ENCODE measurements at regions not wholly inside any gene's neighbourhood (a gene's known extent, or its start where the extent isn't known, plus 50 kb on each side); places are given as distances from the start of the nearest gene placed in this dataset.
"Not testable (repeated sequence)": the region's sequence is repeated elsewhere in the genome, so short reads cannot be mapped to it uniquely, and the experiment has no call there.

DNA sequence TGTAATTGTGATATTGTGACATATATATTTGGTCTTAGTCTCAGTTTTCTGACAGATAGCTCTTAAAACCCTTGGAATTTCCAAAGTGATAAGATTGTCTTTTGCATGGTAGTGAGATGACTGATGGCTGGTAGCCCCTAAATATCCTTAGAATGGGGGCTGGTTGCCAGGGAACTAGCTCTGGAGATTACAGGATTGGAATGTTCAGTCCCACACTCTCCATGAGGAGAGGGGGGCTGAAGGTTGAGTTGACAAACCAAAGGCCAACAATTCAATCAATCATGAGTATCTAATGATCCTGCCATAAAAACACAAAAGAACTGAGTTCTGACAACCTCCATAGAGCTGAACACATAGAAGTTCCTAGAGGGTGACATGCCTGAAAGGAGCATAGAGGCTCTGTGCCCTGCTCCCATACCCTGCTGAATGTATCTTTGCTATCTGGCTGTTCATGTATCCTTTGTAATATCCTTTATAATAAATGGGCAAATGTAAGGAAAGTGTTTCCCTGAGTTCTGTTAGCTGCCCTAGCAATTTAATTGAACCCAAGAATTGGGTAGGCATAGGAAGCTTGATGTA lies 1680.3 kb upstream of the PIK3C3 start:
- H3K4me2 ChIP-seq, result no peak overlapping the region
- no peak overlapping the region for H3K27ac ChIP-seq
- no peaks in the 10 kb centered on the region for H3K36me3 ChIP-seq
- no peak overlapping the region for H3K9ac ChIP-seq
- H3K9me3 ChIP-seq, result no peaks in the 10 kb centered on the region
- H3K27me3 ChIP-seq, result no peaks in the 10 kb centered on the region
- H3K4me3 ChIP-seq, result no peak overlapping the region
- no peaks in the 10 kb centered on the region for H3K4me1 ChIP-seq
- no peak for TF ChIP-seq Cebpa-rat (IDR thresholded peaks at IDR 0.05)
- no peaks in the 10 kb centered on the region for H4K20me1 ChIP-seq

DNA sequence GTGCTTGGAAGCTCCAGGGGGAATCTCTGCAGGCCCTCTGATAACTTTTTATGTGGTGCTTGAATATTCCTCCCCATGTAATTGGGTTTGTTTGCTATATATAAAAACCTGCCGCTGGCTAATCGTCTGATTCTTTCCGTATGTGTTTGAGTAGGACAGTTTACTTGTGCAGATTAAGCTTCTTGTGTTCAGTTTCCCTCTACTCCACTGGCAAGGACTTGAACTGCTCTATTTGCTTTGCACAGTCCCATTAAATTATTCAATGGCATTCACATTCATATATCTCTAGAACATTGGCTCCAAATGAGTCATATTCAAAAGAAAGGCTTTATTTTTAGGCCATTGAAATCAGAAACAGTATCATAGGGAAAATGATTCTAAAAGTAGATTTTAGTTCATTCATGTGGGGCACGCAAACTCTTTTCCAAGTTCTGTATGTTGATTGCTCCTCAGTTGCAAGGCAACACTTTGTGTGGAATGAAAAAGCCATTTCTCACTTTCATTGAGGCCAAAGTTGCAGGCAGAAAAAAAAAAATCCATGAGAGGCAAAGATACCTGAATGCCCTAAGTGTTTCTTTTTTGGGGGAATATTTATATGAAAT lies 1682.3 kb upstream of the PIK3C3 start:
- Histone ChIP-seq H3K36me3 (no peaks in the 10 kb centered on the region), H3K27ac (no peak overlapping the region), H3K4me1 (no peaks in the 10 kb centered on the region), H3K9ac (no peak overlapping the region), H3K27me3 (no peaks in the 10 kb centered on the region), H3K4me3 (no peak overlapping the region), H3K9me3 (no peaks in the 10 kb centered on the region), H4K20me1 (no peaks in the 10 kb centered on the region), H3K4me2 (no peak overlapping the region)
- TF ChIP-seq Cebpa-rat (IDR thresholded peaks at IDR 0.05), result no peak

DNA sequence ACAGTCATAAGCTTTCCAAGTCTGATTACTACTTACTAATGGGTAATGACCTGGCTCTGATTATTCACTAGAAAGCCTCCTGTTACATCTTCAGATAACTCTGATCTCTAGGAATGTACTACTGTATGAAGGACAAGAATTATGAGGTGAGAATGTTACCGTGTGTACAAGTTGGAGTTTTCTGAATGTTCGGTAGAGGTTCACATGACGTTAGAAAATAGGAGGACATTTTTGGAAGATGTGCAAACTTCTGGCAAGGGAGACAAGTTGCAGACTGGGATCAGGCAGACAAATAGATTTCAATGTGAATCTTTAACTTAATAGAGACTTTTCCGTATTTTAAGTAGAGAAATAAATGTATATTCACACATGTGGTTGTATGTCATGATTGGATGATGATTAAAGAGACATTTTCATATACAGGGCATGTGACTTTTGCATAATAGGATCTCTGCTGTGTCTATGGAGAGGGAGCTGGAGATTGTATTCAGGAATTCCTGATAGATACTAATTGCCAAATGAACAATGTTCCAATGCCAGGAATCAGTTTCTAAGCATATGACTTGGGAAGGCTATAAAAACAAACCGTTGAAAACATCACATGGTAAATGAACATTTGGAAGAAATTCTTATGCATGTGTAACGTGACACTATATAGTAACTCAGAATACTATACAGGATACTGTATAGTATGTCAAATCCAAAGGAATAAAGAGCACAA lies 1695.8 kb upstream of the PIK3C3 start:
- H3K4me2 ChIP-seq, result no peak overlapping the region
- no peaks in the 10 kb centered on the region for H3K36me3 ChIP-seq
- no peaks in the 10 kb centered on the region for H3K27me3 ChIP-seq
- no peak for TF ChIP-seq Cebpa-rat (IDR thresholded peaks at IDR 0.05)
- no peaks in the 10 kb centered on the region for H3K9me3 ChIP-seq
- H3K9ac ChIP-seq, result no peak overlapping the region
- no peaks in the 10 kb centered on the region for H4K20me1 ChIP-seq
- H3K4me3 ChIP-seq, result no peak overlapping the region
- no peaks in the 10 kb centered on the region for H3K4me1 ChIP-seq
- H3K27ac ChIP-seq, result no peak overlapping the region

DNA sequence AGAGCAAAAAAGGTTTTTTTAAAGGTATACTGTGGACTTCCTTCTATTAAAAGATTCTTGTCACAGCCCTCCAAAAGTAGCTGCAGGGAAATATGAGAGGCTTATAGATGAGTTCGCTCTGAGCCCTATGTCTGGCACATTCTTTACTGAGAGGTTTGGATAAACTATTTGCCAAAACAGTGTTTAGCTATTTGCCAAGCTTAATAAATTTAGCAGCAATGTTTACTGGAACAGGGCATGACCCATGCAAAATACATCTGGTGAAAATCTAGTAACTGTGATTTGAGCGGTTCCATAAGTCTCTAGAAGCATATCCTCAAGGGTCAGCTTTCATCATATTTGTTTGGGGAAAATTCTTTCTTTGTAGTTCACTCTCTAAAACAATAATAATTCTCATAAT lies 1696.7 kb upstream of the PIK3C3 start:
- no peaks in the 10 kb centered on the region for H4K20me1 ChIP-seq
- no peak for TF ChIP-seq Cebpa-rat (IDR thresholded peaks at IDR 0.05)
- H3K27ac ChIP-seq, result no peak overlapping the region
- H3K4me2 ChIP-seq, result no peak overlapping the region
- no peak overlapping the region for H3K9ac ChIP-seq
- no peak overlapping the region for H3K4me3 ChIP-seq
- H3K27me3 ChIP-seq, result no peaks in the 10 kb centered on the region
- no peaks in the 10 kb centered on the region for H3K36me3 ChIP-seq
- no peaks in the 10 kb centered on the region for H3K4me1 ChIP-seq
- no peaks in the 10 kb centered on the region for H3K9me3 ChIP-seq

DNA sequence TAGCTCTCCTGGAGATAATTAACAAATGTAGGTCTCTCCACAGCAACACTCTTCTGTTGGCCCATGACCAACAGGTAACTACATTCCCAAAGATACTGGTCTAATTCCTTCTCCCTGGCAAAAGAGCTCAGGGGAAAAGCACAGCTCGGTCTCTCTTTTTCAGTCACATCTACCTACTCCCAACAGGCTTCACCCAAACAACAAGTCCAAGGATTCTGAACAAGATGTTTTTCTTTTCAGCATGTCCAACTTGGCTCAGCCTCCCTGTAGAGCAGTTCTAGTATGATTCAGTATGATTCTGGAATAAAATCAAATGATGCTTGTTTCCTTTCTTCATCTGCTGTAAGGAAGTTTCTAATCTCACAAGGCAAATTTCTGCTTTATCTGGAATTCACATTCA lies 1704.8 kb upstream of the PIK3C3 start:
- 0 out of 2 replicates have a peak, but pooled peaks cover 4% of the 10 kb centered on the region for H3K9me3 ChIP-seq

DNA sequence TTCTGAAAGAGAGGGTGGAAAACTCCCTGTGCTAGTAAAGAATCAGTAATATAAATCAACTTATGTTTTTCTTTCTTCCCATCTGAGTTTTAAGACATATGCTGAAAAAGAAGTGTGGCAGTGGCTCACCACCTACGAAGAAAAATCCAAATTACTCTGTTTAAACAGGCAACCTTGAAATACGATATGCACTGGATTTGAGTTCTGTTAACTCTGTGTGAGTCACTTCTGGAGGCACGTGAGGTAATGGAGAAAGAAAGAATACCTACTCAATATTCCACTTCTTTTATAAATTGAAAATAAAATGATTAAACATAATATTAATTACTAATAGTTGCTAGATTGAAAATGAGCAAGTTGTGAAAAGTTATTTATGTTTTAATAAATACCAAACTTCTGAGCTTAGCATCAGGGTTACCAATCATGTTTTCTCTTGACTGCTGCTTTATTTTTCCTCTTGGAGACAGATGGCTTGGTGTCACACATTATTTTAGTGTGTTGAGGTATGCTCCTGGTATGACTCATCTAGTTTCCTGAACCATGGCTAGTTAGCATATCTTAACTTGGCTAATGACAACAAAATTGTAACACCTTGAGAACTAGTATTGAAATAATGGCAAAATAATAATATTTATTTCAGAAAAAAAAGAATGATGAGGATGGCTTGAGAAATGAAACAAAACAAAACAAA lies 1705.5 kb upstream of the PIK3C3 start:
- H3K4me2 ChIP-seq, result no peak overlapping the region
- 0 out of 2 replicates have a peak, but pooled peaks cover 4% of the 10 kb centered on the region for H3K9me3 ChIP-seq
- no peaks in the 10 kb centered on the region for H4K20me1 ChIP-seq
- H3K4me1 ChIP-seq, result 0 out of 2 replicates have a peak, but pooled peaks cover 5% of the 10 kb centered on the region
- no peak overlapping the region for H3K27ac ChIP-seq
- TF ChIP-seq Cebpa-rat (IDR thresholded peaks at IDR 0.05), result no peak
- H3K4me3 ChIP-seq, result no peak overlapping the region
- H3K9ac ChIP-seq, result no peak overlapping the region
- no peaks in the 10 kb centered on the region for H3K27me3 ChIP-seq
- H3K36me3 ChIP-seq, result no peaks in the 10 kb centered on the region

More for the DNA sequence above, 1704.8 kb upstream of the PIK3C3 start:
- no peak for TF ChIP-seq Cebpa-rat (IDR thresholded peaks at IDR 0.05)
- no peaks in the 10 kb centered on the region for H3K27me3 ChIP-seq
- no peak overlapping the region for H3K27ac ChIP-seq
- no peak overlapping the region for H3K4me2 ChIP-seq
- H3K36me3 ChIP-seq, result no peaks in the 10 kb centered on the region
- 0 out of 2 replicates have a peak, but pooled peaks cover 5% of the 10 kb centered on the region for H3K4me1 ChIP-seq
- no peak overlapping the region for H3K4me3 ChIP-seq
- no peaks in the 10 kb centered on the region for H4K20me1 ChIP-seq
- no peak overlapping the region for H3K9ac ChIP-seq

GRCh38 chr18:40245612-40246011 lies 1709.4 kb upstream of the PIK3C3 start:
- not testable (repeated sequence) for H3K36me3 ChIP-seq, H3K27me3 ChIP-seq, H4K20me1 ChIP-seq, H3K9me3 ChIP-seq, H3K9ac ChIP-seq, H3K4me1 ChIP-seq, H3K4me3 ChIP-seq, H3K27ac ChIP-seq
- peak overlapping the region; percentile 4; the same call in 1 of the 2 replicates for H3K4me2 ChIP-seq

DNA sequence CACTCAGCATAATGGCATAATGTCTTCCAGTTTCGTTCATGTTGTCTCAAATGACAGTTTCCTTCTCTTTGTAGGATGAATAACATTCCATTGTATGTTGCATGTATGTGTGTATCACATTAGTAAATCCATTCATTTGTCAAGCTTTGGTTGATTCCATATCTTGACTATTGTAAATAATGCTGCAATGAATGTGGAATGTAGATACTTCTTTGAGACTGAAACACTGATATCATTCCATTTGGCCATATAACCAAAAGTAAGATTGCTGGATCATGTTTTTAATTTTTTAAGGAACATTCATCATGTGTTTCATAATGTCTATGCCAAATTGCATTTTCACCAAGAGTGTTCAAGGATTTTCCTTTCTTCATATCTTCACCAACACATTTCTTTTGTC lies 1711.4 kb upstream of the PIK3C3 start:
- H3K4me1 ChIP-seq, result 0 out of 2 replicates have a peak, but pooled peaks cover 5% of the 10 kb centered on the region
- TF ChIP-seq Cebpa-rat (IDR thresholded peaks at IDR 0.05), result no peak
- no peak overlapping the region for H3K9ac ChIP-seq
- H3K27me3 ChIP-seq, result no peaks in the 10 kb centered on the region
- no peaks in the 10 kb centered on the region for H4K20me1 ChIP-seq
- 0 out of 2 replicates have a peak, but pooled peaks cover 4% of the 10 kb centered on the region for H3K9me3 ChIP-seq
- H3K27ac ChIP-seq, result no peak overlapping the region
- H3K4me2 ChIP-seq, result no peak overlapping the region
- no peaks in the 10 kb centered on the region for H3K36me3 ChIP-seq
- H3K4me3 ChIP-seq, result no peak overlapping the region

DNA sequence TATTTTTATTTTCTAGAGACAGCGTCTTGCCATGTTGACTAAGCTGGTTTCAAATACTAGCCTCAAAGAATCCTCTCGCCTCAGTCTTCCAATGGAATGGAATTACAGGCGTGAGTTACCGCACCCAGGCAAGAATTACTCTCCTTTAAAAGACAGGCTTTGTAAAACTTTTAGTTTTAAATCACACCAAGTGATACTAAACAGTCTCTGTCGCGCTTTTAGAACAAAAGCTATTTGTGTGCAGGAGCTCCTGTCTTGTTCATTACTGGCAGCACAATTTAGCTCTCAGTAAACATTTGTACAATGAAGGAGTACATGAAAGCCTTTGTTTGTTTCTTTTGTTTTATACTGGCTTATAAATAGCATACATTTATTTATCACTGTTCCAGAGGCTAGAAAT lies 1719.2 kb upstream of the PIK3C3 start:
- Histone ChIP-seq H3K4me1 (no peaks in the 10 kb centered on the region), H3K9me3 (no peaks in the 10 kb centered on the region), H3K9ac (no peak overlapping the region), H3K4me2 (no peak overlapping the region), H3K4me3 (no peak overlapping the region), H4K20me1 (no peaks in the 10 kb centered on the region), H3K27ac (no peak overlapping the region), H3K27me3 (no peaks in the 10 kb centered on the region), H3K36me3 (no peaks in the 10 kb centered on the region)
- TF ChIP-seq Cebpa-rat (IDR thresholded peaks at IDR 0.05), result no peak

- Histone ChIP-seq H3K4me1 (no peaks in the 10 kb centered on the region), H3K9me3 (no peaks in the 10 kb centered on the region), H3K9ac (no peak overlapping the region), H3K4me3 (no peak overlapping the region), H3K27ac (no peak overlapping the region), H3K27me3 (no peaks in the 10 kb centered on the region), H4K20me1 (no peaks in the 10 kb centered on the region), H3K36me3 (no peaks in the 10 kb centered on the region), H3K4me2 (no peak overlapping the region)
- TF ChIP-seq Cebpa-rat (IDR thresholded peaks at IDR 0.05), result no peak
Measured at GRCh38 chr18:40235323-40235722, 1719.7 kb upstream of the PIK3C3 start.
